Kasumi-1 (cell line): ENCODE measurements at regions not wholly inside any gene's neighbourhood (a gene's known extent, or its start where the extent isn't known, plus 50 kb on each side); places are given as distances from the start of the nearest gene placed in this dataset.
A peak's percentile ranks its signal among the peaks of the same experiment; 100 is the strongest.
"Not testable (repeated sequence)": the region's sequence is repeated elsewhere in the genome, so short reads cannot be mapped to it uniquely, and the experiment has no call there.

Source experiments
- DNase-seq, 2 experiments: peaks; one replicate each; lab custom pipeline; 2025; lab: John Stamatoyannopoulos, UW

DNA sequence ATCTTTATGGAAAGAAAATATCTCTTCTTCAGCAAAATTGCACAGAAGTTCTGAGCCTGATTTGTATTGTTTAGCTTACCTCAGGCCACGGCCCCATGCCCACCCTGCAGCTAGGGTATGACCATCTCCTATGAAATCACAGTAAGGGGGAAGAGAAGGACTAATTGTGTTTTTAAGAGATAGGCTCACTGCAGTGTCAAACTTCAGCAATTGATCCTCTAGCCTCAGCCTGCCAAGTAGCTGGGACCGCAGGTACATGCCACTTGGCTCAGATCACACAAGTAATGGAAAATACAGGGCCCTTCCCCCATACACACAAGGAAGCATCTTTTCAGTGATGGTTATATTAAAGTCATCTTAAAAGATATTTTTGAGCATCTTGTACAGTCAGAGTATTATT lies 60.0 kb downstream of the DMAC1 start:
- no peak for DNase-seq

DNA sequence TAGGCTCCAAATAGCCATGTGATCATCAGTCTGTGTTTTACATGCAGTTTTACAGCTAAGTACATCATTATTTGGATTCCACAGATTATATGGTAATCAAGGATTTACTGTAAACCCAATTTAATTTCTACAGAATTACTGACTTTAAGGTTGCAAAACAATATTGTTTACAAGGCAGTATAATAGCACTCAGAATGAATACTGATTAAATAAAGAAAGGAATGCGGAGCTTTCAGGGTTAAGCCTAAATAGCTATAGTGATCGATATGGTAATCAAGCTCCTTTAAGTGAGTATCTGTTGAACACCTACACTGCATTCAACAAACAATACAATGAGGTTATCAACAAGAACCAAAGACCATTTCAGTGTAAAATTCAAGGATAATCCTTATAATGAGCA lies 64.3 kb downstream of the DMAC1 start:
- no peak for DNase-seq

DNA sequence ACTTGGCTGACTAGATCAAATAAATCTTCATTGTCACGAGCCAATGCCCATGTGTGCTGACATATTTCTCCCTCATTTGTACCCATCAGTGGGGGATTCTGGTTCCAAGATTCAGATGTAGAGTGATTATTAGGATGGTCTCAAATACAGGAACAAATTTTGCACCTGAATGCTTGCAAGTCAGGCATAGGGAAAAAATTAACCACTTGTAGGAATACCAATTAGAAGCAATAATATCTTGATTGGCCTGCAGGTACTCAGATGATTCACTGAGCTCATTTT lies 69.5 kb downstream of the DMAC1 start:
- no peak for DNase-seq

DNA sequence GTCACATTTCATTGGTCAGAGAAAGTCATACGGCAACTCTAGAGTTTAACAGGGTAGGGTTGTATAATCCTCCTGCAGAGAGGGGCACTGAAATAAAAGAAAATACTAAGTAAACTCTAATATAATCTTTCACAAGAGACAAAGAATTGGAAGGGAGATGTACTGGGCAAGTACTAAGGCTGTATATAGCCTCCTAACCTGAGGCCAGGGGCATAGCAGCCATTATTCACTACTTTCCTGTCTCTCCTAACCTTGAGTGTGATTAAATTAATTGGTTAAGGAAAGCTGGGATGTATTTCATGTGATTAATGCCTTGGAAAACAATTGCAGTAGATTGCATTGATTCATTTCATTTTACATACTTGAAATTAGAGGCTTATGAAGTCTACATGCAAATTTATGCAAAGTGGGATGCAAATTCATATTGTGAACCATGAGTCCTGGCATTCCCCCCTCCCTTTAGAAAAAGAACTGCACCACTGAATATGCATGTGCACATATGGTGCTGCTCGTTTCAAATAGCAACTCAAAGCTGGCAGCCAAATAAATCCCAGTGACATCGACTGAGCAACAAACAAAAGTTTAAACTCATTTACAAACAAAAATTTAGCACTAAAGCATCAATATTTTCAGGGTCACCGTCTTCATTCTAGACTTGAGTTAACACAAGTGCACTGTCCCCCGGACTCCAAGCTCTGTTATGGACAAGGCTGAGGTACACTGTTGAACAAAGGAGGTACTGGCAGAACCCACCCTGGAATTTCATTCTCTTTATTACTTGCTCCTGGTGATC lies 70.0 kb downstream of the DMAC1 start:
- DNase-seq, result no peak

DNA sequence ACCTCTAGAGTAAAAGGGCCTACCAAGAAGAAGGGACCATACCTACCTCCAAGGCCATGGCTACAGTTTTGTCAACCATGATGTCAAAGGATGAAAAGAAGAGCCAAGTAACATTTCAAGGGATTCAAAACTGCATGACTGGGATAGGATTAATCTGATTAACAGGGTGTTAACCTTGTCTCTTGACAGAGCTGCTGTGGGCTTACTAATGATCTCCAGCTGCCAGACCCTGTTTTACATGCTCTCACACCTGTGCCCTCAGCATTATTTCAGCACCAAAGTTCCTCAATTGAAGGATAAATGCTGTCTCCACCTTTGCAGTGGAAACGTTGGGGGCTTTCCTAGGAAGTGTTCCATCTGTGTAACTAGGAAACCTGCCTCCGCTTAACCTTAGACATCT lies 78.3 kb downstream of the DMAC1 start:
- no peak for DNase-seq

DNA sequence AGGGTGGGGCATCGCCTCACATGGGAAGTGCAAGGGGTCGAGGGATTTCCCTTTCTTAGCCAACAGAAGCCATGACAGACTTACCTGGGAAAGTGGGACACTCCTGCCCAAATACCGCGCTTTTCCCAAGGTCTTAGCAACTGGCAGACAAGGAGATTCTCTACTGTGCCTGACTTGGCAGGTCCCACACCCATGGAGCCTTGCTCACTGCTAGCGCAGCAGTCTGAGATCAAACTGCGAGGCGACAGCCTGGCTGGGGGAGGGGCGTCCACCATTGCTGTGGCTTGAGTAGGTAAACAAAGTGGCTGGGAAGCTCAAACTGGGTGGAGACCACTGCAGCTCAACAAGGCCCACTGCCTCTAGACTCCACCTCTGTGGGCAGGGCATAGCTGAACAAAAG lies 86.5 kb downstream of the DMAC1 start:
- DNase-seq, result not testable (repeated sequence)

DNA sequence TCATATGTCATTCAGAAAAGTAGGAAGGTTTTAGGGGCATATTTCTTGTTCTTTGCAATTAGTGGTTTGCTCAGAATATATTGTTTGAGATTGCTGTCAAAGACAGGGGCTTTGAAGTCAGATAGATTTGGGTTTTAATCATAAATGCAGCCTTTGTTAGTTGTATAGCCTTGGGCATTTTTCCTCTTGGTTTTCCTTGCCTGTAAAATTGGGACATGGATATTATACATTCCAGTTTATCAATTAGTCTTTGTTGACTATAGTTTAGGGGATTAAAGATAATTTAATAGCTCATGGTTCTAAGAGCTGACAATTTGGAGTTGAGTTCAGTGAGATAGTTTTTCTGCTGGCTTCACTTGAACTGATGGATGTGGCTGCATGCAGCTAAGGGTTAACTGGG lies 88.9 kb downstream of the DMAC1 start:
- no peak for DNase-seq

DNA sequence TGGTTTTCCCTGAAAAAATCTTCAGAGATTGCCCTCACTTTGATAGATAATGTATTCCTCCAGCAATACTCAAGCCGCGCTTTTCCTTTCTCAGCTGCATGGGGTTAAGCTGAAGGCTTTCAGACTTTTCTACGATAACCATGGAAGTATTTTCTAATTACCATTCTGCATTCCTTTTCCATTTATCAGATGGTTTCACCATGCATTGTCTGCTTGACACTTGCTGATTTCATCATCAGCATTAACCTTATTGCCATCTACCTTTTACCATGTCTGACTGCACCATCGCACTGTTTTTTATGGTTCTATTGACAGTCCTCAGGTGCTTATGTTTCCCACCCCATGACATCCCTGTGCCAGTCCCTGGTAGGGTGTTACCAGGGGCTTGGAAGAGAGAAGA lies 91.6 kb downstream of the DMAC1 start:
- no peak for DNase-seq

DNA sequence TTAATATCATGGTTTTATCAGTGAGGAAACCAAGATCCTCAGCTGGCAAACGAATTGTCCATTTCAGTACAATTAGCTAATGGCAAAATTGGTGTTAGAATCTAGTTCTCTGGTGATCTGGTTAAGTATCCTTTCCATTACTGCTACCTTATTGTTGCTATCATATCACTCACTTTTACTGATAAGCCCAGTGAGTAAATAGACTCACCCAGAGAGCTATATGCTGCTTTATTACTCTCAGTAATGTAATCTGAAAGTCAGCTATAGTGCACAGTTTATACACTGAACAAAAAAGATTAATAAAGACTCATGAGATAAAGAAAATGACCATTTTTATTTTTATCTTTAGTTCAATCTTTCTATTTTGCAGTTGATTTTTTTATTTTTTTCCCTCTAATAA lies 95.0 kb downstream of the DMAC1 start:
- no peak for DNase-seq

DNA sequence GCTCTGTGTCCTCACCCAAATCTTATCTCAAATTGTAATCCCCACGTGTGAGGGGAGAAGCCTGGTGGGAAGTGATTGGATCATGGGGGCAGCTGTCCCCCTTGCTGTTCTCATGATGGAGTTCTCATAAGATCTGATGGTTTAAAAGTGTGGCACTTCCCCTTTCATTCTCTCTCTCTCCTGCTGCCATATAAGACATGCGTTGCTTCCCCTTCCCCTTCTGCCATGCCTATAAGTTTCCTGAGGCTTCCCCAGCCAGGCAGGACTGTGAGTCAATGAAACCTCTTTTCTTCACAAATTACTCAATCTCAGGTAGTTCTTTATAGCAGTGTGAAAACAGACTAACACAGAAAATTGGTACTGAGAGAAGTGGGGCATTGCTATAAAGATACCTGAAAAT lies 107.7 kb downstream of the DMAC1 start:
- peak; percentile 6 to 7 for DNase-seq

DNA sequence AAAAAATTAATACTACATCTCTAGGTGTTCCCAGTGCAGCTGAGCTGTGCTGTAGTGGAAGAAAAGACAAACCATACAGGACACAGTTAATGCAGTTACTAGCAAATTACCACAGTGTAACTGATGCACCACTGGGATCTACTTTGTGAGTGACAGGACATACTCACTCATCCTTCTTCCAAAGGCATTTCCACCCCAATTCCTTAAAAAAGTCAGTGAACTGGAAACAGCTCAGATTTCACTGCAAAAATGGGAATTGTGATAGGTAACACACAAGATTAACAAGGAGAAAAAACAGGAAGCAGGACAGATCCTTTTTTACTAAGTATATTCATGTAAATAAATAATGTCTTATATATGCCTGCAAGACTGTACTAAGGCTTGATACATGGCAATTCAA lies 109.6 kb downstream of the DMAC1 start:
- no peak for DNase-seq

DNA sequence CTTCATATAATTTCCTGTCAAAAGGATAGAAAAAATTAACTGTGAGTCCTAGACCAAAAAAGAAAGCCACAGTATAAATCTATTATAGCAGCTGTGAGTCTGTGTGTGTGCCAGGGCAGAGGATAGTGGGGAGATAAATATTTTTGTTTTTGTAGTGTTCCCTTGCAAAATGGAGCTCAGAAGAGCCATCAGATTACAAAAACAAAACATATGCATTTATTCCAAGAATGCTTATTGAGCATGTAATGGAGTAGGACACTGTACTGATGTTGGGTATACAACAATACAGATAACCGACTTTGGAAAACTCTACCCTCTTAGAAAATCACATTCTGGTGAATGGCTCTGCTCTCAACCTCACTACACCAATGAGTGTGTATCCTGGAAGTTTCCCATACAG lies 111.0 kb downstream of the DMAC1 start:
- no peak for DNase-seq

DNA sequence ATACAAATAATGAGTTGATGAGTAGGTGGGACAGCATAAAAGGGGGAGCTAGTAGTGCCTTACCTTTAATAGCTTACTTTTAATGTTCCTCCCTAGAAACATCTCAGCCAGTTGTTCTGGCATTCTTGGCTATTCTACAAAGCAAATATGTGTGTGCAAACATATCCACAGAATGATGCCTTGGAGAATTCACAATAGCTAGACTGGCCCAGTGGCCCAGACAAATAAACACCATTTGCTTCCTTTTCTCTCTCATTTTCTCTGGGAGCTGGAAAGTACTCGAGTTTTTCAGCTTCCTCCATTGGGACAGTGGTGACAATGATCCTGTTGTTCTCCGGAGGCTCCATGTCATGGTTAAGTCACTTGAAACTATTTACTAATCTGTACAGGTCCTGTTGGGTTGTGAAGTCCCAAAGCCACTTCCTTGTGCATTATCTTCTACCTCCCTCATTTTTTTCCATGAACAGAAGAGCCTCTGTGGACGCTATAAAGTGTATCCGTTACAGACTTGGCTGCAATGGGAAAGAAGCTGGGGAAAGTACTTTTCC lies 122.9 kb downstream of the DMAC1 start:
- DNase-seq, result no peak

DNA sequence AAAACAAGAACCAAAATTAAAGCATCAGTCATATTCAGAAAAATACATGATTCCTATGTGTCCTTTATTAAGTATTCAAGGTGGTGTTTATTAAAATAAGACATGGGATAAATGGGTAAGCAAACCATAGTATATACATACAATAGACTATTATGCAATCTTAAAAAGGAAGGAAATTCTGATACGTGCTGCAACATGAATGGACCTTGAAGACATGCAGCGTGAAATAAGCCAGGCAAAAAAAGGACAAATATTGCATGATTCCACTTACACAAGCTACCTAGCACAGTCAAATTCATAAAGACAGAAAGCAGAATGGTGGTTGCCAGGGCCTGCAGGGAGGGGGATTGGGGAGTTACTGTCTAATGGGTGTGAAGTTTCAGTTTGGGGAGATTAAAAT lies 127.7 kb downstream of the DMAC1 start:
- DNase-seq, result no peak

DNA sequence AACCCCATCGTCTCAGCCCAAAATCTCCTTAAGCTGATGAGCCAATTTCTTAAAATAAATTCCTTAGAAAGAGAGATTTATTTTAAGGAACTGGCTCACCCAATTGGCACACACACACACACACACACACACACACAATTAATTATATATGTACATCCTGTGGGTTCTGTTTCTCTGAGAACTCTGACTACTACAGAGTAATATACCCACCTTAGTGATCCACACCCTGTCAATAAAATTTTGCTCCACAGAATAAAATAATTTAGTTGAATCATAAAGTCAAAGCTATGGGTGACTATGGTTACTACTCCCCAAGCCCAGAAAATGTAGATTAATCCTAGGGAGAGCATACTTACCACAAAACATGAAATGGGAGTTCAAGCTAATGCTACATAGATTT lies 131.0 kb downstream of the DMAC1 start:
- no peak for DNase-seq

DNA sequence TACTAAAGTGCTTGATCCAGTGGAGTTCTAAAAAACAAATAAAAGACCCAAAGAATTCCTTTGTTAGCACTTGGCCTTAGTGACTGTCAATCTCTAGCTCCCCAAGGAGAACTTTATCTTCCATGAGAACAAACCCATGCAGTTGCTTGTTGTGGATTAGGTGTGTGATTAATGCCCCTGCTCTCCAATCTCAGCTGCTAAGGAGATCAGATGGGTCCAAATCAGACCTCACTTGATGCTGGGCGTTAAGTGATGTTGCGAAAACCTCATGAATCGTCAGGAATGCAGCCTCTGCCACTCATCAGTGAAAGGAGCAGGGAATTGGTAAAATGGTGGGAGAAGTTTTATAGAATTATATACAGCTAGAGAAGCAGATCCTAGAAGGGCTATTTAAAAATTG lies 133.7 kb downstream of the DMAC1 start:
- DNase-seq, result no peak

DNA sequence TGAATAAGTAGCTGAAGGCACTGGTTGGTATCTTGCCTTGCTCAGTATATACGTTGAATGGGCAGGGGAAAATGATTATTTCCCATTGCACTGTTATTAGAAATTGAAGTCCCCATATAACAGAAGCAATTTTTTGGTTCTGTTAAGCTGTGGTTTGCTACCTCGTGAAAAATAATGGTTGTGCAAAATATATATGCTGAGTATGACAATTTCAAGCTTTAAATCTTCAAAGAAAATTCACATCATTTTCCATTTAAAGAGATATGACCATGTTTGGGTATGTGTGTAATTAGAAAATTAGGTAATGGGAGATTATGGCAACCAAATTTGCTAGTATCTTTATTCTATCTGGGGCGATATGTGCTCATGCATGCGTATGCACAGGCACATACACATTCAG lies 139.8 kb downstream of the DMAC1 start:
- DNase-seq, result no peak

DNA sequence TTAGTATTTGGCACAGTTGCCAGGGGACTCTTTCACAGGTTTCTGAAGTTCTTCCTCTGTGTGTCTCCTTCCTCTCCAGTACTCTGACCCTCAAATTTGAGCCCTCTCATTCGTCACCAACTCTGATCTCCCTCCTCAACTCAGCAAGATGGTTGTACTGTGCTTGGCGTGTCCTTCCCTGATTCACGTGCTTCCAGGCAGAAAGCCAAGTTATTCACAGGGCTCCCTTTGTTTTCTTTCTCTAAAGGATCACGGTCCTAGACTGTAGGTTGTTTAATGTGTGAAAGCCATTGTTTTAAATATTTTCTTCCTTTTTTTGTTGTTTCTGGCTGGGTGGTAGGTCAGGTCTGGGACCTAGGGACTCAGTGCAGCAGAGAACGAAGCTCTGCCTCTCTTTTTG lies 142.9 kb downstream of the DMAC1 start:
- DNase-seq, result no peak

DNA sequence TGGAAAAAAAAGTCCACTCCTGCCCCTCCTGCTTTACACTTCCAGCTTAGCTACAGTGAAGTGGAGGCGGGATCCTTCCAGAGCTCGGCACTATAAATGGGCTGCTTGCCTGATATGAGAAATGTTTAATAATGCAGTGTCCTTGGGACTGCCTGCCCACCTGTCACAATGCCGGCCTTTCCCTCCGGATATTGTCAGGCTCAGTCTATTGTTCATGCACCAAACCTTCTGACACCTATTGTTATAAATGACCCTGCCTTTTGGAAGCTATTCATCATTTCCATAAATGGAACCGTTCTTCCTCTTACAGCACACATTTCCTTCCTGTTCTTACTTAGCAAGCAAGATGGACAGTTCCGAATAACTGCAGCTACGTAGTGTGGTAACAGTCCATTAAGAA lies 146.3 kb downstream of the DMAC1 start:
- peak; percentile 6 to 21 for DNase-seq

DNA sequence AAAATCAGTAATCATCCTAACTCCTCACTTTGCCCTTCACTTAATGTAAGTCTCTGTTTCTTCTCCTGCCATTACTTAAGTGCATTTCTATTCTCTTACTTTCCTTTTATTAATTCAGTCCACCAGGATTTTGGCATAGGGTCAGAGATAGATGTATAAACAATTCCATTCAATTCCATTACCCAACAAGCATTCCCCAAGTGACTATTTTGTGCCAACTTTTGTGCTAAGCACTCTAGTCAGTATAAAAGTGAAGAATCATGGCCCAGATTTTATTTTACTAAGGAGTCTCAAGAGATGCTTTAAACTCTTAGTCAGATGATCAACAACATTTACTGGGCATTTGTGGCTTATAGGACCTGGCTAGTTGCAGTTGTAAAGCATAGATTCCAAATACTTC lies 159.3 kb downstream of the DMAC1 start:
- no peak for DNase-seq

DNA sequence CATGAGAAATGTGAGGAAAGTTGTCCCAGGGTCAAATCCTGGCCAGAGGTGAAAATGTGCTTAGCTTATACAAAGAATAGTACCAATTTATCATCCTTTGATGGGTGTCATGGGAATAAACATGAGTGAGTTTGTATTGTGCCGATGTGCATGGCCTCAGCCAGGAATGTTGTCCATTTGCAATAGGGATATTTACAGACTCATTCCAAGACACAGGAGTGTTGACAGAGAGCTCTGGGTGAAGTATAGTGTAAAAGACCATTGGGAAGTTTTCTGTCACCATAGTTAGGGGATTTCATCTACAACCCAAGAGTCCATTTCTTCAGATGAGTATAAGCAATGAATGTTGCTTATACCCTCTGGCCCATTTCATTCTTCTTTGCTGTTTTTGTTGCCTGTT lies 160.1 kb downstream of the DMAC1 start:
- DNase-seq, result no peak

DNA sequence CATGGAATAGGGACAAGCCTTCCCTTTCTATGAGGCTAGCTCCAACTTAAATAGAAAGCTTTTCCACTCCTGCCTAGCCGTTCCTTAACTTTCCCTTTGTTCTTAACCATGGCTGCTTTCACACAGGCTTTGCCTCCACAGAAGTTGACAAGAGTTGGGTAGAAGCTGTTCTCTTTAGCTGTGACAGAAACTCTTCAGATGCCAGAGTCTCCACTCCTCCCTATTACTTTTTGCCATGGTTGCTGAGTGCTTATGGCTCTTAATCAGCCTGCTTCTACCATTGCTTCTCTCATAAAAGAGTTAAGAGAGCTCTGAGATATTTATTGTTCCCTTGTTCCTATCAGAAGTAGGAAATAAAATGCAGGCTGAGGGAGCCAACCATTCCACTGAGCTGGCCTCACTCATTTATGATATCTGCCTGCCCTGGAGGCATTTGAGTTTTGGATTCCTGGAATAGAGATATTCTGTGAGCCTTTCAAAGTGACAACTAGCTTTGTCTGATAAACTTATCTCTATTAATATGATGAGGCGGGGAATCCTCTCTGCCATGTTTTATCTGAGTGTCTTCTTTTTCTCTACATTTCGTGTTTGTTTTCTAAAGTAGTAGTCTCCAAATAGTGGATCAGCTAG lies 162.6 kb downstream of the DMAC1 start:
- no peak for DNase-seq

DNA sequence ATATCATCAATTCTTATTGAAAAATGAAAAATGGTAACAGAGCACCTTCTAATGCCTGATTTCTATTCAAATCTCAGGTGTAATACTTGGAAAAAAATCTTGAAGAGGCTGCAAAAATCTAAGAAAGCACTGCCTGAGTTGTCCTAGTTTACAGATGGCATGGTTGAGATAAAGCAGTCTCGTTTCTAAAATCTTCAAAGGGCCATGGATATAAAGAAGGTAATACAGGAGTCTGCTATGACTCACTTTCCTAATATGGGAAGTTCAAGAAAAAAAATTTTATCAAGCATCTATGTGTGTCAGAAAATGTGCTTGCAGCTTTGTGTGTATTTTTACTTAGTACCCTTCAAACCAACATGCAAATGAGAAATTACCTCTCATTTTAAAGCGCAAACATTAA lies 163.3 kb downstream of the DMAC1 start:
- DNase-seq, result no peak

DNA sequence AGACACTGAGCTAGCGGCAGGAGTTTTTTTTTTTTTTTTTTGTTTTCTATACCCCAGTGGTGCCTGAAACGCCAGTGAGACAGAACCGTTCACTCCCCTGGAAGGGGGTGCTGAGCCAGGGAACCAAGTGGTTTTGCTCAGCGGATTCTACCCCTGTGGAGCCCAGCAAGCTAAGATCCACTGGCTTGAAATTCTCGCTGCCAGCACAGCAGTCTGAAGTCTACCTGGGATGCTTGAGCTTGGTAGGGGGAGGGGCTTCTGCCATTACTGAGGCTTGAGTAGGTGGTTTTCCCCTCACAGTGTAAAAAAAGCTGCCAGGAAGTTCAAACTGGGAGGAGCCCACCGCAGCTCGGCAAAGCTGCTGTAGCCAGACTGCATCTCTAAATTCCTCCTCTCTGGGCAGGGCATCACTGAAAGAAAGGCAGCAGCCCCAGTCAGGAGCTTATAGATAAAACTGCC lies 173.0 kb downstream of the DMAC1 start:
- DNase-seq, result not testable (repeated sequence)
